Natural killer cell (primary cell): ENCODE measurements at regions not wholly inside any gene's neighbourhood (a gene's known extent, or its start where the extent isn't known, plus 50 kb on each side); places are given as distances from the start of the nearest gene placed in this dataset.

Experiments
- ATAC-seq, 3 donors: fragments of 150-1000 bp in 2 of 3; fragments of 200-7000 bp in 1 of 3; cut with Tn5 transposase; 1 replicate in 1 of 3; 2 replicates in 2 of 3; pipeline ENCODE4 v1.10.0; 2021; ENCODE audit warnings: mild to moderate bottlenecking in 2 of 3, moderate library complexity in 2 of 3
- DNase-seq, 2 donors: peaks; one replicate each; pipeline versions ENCODE4 v3.0.0 to v3.0.0-alpha.2; 2013 to 2021; ENCODE audit warnings: mixed read lengths in 1 of 2
- H3K27ac ChIP-seq: one replicate; pipeline ENCODE4 v1.5.1; 2013; ENCODE audit warnings: mild to moderate bottlenecking, low read length
- H3K27me3 ChIP-seq: one replicate; pipeline ENCODE4 v1.6.1; 2013; ENCODE audit warnings: low read length; ENCODE audit not compliant: control insufficient read depth, insufficient read depth
- H3K36me3 ChIP-seq: one replicate; pipeline ENCODE4 v1.6.1; 2013; ENCODE audit warnings: low read length; ENCODE audit not compliant: control insufficient read depth, insufficient read depth
- H3K4me1 ChIP-seq: one replicate; pipeline ENCODE4 v1.6.1; 2013; ENCODE audit warnings: low read length; ENCODE audit not compliant: control insufficient read depth, insufficient read depth
- H3K4me3 ChIP-seq: one replicate; pipeline ENCODE4 v1.5.1; 2013; ENCODE audit warnings: low read length
- H3K9me3 ChIP-seq: one replicate; pipeline ENCODE4 v1.6.1; 2013; ENCODE audit warnings: low read length; ENCODE audit not compliant: control insufficient read depth, insufficient read depth
- H3K27ac Mint-ChIP-seq, 2 donors: one replicate each; pipeline ENCODE4 v1.8.0; 2022; ENCODE audit warnings: mild to moderate bottlenecking in 2 of 2, mixed read lengths in 2 of 2, moderate library complexity in 1 of 2
- H3K27me3 Mint-ChIP-seq, 2 donors: one replicate each; pipeline ENCODE4 v1.8.0; 2022; ENCODE audit warnings: low read depth in 2 of 2, mixed read lengths in 2 of 2
- H3K36me3 Mint-ChIP-seq: one replicate; pipeline ENCODE4 v1.8.0; 2022; ENCODE audit warnings: mixed read lengths
- H3K4me1 Mint-ChIP-seq, 2 donors: one replicate each; pipeline ENCODE4 v1.8.0; 2022; ENCODE audit warnings: mixed read lengths in 2 of 2
- H3K4me3 Mint-ChIP-seq: one replicate; pipeline ENCODE4 v1.8.0; 2022; ENCODE audit warnings: mild to moderate bottlenecking, moderate library complexity, mixed read lengths
- H3K9me3 Mint-ChIP-seq, 2 donors: one replicate each; pipeline ENCODE4 v1.8.0; 2022; ENCODE audit warnings: mixed read lengths in 2 of 2
- WGBS: methylation state at CpG from one replicate; pipeline ENCODE4 v1.1.7; 2013; ENCODE audit warnings: missing lambda C conversion rate; ENCODE audit not compliant: insufficient coverage; 5-methylcytosine and 5-hydroxymethylcytosine counted together
- intact Hi-C: fragments of 100-400 bp; cut with micrococcal nuclease; formaldehyde crosslinking; loops from one replicate; pipeline ENCODE4 v1.14.2; 2022
- TF ChIP-seq, protein P1 (sequence below): fragments of 200-600 bp; IDR thresholded peaks from one replicate; pipeline ENCODE4 v1.8.0; 2022; ENCODE audit warnings: antibody characterized with exemption

DNA sequence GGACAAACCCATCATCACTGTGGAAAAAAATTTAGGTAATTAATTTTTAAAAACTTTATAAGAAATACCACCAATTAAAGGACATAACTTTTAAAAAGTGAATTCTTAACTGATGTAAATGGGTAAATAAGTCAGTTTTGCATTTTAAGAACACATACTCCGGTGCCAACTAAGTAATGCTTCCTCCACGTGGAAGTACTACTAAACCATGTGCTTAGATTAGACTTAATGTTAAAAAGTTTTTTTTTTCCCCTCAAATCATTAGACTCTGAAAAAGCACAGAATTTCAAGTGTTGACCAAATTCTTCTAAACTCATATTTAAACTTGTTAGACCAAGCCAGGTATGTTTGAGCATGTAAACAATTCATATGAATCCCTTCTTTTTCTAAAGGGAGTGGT, 242.0 kb downstream of the NFKBIZ start:
- TF ChIP-seq, protein P1, sequence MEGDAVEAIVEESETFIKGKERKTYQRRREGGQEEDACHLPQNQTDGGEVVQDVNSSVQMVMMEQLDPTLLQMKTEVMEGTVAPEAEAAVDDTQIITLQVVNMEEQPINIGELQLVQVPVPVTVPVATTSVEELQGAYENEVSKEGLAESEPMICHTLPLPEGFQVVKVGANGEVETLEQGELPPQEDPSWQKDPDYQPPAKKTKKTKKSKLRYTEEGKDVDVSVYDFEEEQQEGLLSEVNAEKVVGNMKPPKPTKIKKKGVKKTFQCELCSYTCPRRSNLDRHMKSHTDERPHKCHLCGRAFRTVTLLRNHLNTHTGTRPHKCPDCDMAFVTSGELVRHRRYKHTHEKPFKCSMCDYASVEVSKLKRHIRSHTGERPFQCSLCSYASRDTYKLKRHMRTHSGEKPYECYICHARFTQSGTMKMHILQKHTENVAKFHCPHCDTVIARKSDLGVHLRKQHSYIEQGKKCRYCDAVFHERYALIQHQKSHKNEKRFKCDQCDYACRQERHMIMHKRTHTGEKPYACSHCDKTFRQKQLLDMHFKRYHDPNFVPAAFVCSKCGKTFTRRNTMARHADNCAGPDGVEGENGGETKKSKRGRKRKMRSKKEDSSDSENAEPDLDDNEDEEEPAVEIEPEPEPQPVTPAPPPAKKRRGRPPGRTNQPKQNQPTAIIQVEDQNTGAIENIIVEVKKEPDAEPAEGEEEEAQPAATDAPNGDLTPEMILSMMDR: no peak
- Histone ChIP-seq H3K27ac (no peak overlapping the region), H3K27me3 (no peaks in the 10 kb centered on the region), H3K4me3 (no peak overlapping the region), H3K9me3 (no peaks in the 10 kb centered on the region), H3K4me1 (no peaks in the 10 kb centered on the region), H3K36me3 (no peaks in the 10 kb centered on the region)
- ATAC-seq (no peak), DNase-seq (no peak)
- intact Hi-C loops: no loop called here
- Mint-ChIP-seq H3K4me3 (no peak overlapping the region), H3K27me3 (peaks cover 0 to 2% of the 10 kb centered on the region in 2 donors), H3K9me3 (no peaks in the 10 kb centered on the region), H3K36me3 (no peaks in the 10 kb centered on the region), H3K27ac (no peak overlapping the region), H3K4me1 (peaks cover 0 to 10% of the 10 kb centered on the region in 2 donors)
- WGBS: 100% methylated on average over 2 of the region's 2 CpGs

DNA sequence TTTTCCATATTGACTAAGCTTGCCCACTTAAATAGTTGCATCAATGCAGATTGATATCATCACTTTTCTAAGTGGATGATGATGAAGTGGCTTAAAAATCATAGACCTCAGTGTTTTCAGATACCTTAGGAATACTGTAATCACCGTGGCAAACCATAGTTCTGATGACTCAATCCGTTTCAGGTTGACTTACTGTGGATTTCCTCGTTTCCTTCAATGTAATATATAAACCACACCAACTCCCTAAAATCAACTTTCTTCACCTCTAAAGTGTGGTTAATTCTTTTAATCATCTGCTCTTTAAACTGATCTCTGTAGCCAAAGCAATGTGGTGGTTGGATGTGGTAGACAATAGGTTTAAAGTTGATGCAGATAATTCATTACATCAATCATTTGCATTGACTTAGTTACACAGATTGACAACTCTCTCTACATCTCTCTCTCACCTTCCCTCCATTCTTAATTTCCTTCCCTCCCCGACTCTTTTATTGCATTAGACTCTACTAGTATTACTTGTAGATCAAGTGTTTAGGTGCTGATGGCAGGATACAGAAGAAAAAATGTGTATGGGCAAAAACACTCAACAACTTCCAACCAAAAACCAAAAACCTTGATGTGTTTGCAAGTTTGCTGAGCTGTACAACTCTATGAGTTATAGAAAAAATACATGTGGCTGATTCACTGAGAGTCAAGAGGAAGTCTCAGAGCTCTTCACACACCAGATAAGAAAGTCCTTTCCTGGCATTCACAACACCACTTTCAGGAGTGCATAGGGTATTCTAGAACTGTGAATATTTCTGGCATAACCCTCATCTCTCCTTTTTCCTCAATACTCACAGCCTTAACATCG, 243.5 kb downstream of the NFKBIZ start:
- Histone ChIP-seq H3K4me1 (no peaks in the 10 kb centered on the region), H3K4me3 (no peak overlapping the region), H3K27ac (no peak overlapping the region), H3K36me3 (no peaks in the 10 kb centered on the region), H3K27me3 (no peaks in the 10 kb centered on the region), H3K9me3 (no peaks in the 10 kb centered on the region)
- whole genome bisulfite sequencing: 18% methylated on average over 4 of the region's 5 CpGs
- Mint-ChIP-seq H3K36me3 (no peaks in the 10 kb centered on the region), H3K4me1 (peaks cover 0 to 10% of the 10 kb centered on the region in 2 donors), H3K9me3 (no peaks in the 10 kb centered on the region), H3K27ac (no peak overlapping the region), H3K27me3 (peaks cover 0 to 2% of the 10 kb centered on the region in 2 donors), H3K4me3 (no peak overlapping the region)
- intact Hi-C loops: no loop called here
- TF ChIP-seq, protein P1: no peak
- DNase-seq (peak in 1 of 2 donors; percentile 8), ATAC-seq (no peak)

DNA sequence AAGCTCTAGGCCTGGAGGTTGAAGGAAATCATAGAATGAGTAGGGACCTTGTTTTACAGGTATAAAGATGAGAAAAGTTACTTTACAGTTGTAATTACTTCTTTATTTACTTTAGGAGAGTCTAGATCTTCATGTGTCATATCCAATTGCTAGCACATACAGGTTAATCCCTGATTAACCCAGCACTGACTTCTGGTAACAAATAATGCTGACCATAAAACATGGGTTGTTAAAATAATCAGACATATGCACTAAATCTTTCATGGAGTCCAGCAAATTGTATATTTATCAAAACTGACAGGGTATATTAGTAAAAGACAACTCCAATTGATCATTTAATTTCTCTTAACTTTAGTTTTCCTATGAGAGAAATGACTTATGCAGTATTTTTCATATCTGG, 245.2 kb downstream of the NFKBIZ start:
- ATAC-seq: no peak
- Mint-ChIP-seq H3K4me1 (peaks cover 0 to 10% of the 10 kb centered on the region in 2 donors), H3K27me3 (peaks cover 0 to 2% of the 10 kb centered on the region in 2 donors), H3K27ac (no peak overlapping the region), H3K9me3 (no peaks in the 10 kb centered on the region), H3K36me3 (no peaks in the 10 kb centered on the region), H3K4me3 (no peak overlapping the region)
- H3K4me3 ChIP-seq: no peak overlapping the region
- intact Hi-C loops: no loop called here
- TF ChIP-seq, protein P1: no peak
- H3K9me3 ChIP-seq: no peaks in the 10 kb centered on the region
- no peaks in the 10 kb centered on the region for H3K27me3 ChIP-seq
- no peak overlapping the region for H3K27ac ChIP-seq
- H3K36me3 ChIP-seq: no peaks in the 10 kb centered on the region
- DNase-seq: no peak
- H3K4me1 ChIP-seq: no peaks in the 10 kb centered on the region

DNA sequence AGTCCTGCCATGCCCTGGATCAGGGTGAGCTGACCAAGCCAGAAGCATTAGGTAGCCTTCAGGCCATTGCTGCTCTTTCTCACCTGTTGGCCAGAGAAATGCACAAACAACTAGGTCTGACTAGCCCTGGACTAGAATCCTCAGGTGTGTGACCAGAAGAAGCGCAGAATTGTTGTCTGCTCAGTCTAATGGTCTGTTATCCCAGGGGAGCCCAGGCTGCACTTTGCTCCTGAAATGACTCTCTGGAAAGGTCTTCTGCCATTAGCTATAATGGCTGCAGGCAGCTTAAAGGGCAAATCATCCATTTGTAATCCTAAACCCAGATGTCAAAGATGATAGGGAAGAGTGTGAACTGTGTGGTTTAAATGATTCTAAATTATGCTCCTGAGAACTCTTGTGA, 246.1 kb downstream of the NFKBIZ start:
- intact Hi-C loops: no loop called here

More for the DNA sequence above, 246.1 kb downstream of the NFKBIZ start:
- H3K36me3 ChIP-seq: no peaks in the 10 kb centered on the region
- no peak overlapping the region for H3K4me3 ChIP-seq
- DNase-seq: no peak
- WGBS: 97% methylated on average over 1 of the region's 1 CpG
- Mint-ChIP-seq H3K36me3 (no peaks in the 10 kb centered on the region), H3K27ac (no peak overlapping the region), H3K27me3 (peaks cover 0 to 2% of the 10 kb centered on the region in 2 donors), H3K4me1 (peaks cover 0 to 10% of the 10 kb centered on the region in 2 donors), H3K9me3 (no peaks in the 10 kb centered on the region), H3K4me3 (no peak overlapping the region)
- TF ChIP-seq, protein P1: no peak
- H3K27me3 ChIP-seq: no peaks in the 10 kb centered on the region
- ATAC-seq: no peak
- H3K9me3 ChIP-seq: no peaks in the 10 kb centered on the region
- no peaks in the 10 kb centered on the region for H3K4me1 ChIP-seq
- H3K27ac ChIP-seq: no peak overlapping the region
